Keratinocyte (primary cell): ENCODE measurements at regions not wholly inside any gene's neighbourhood (a gene's known extent, or its start where the extent isn't known, plus 50 kb on each side); places are given as distances from the start of the nearest gene placed in this dataset.

Source experiments
- DNase-seq: peaks from one replicate; pipeline ENCODE4 v3.0.0-alpha.2; 2011; ENCODE audit warnings: low read depth, missing footprints, low spot score
- FAIRE-seq: peaks from 2 replicates; lab custom pipeline; 2011; peaks lifted over from hg19 to GRCh38; lab: Jason Lieb, UNC
- H2AFZ ChIP-seq: 2 replicates; pipeline ENCODE4 v1.6.0; 2012; ENCODE audit warnings: low read length, control low read depth, inconsistent platforms; ENCODE audit not compliant: control insufficient read depth
- H3K27ac ChIP-seq: 2 replicates; pipeline ENCODE4 v1.5.1; 2011; ENCODE audit warnings: low read length; ENCODE audit not compliant: control insufficient read depth, insufficient read depth
- H3K27me3 ChIP-seq: 3 replicates; pipeline ENCODE4 v1.6.0; 2011; ENCODE audit warnings: low read length; ENCODE audit not compliant: control insufficient read depth, insufficient read depth; ENCODE audit errors: extremely low read depth
- H3K36me3 ChIP-seq, 2 experiments: 2 replicates in 1 of 2; 3 replicates in 1 of 2; pipeline ENCODE4 v1.5.1; 2011; ENCODE audit warnings: low read length in 2 of 2, mild to moderate bottlenecking in 1 of 2; ENCODE audit not compliant: control insufficient read depth in 2 of 2, insufficient read depth in 2 of 2; ENCODE audit errors: extremely low read depth in 1 of 2
- H3K4me1 ChIP-seq: 3 replicates; pipeline ENCODE4 v1.5.1; 2011; ENCODE audit warnings: low read length; ENCODE audit not compliant: control insufficient read depth, insufficient read depth; ENCODE audit errors: extremely low read depth
- H3K4me2 ChIP-seq: 3 replicates; pipeline ENCODE4 v1.6.0; 2011; ENCODE audit warnings: low read depth, low read length; ENCODE audit not compliant: control insufficient read depth, insufficient read depth; ENCODE audit errors: extremely low read depth
- H3K4me3 ChIP-seq, 3 experiments: fragments of 200-600 bp in 1 of 3; sonication (generic) in 1 of 3; 2 replicates in 2 of 3; 3 replicates in 1 of 3; pipeline ENCODE4 v1.5.1; 2011 to 2016; ENCODE audit warnings: low read length in 3 of 3, mild to moderate bottlenecking in 3 of 3, control low read depth in 2 of 3, inconsistent platforms in 1 of 3, low read depth in 1 of 3, mixed read lengths in 1 of 3, mixed run types in 1 of 3, moderate library complexity in 1 of 3; ENCODE audit not compliant: control insufficient read depth in 2 of 3, insufficient read depth in 2 of 3; ENCODE audit errors: extremely low read depth in 1 of 3
- H3K79me2 ChIP-seq: 2 replicates; pipeline ENCODE4 v1.6.0; 2012; ENCODE audit warnings: low read length; ENCODE audit not compliant: control insufficient read depth, insufficient read depth
- H3K9ac ChIP-seq: 3 replicates; pipeline ENCODE4 v1.6.0; 2011; ENCODE audit warnings: low read length; ENCODE audit not compliant: control insufficient read depth, insufficient read depth; ENCODE audit errors: extremely low read depth
- H3K9me1 ChIP-seq: 3 replicates; pipeline ENCODE4 v1.6.0; 2011; ENCODE audit warnings: low read length; ENCODE audit not compliant: control insufficient read depth, insufficient read depth; ENCODE audit errors: extremely low read depth
- H3K9me3 ChIP-seq: 2 replicates; pipeline ENCODE4 v1.5.1; 2012; ENCODE audit warnings: low read depth, low read length; ENCODE audit not compliant: control insufficient read depth
- H4K20me1 ChIP-seq: 3 replicates; pipeline ENCODE4 v1.6.0; 2011; ENCODE audit warnings: low read length; ENCODE audit not compliant: control insufficient read depth, insufficient read depth; ENCODE audit errors: extremely low read depth
- EZH2 ChIP-seq: IDR thresholded peaks from one replicate; pipeline ENCODE4 v1.6.1; 2012; ENCODE audit warnings: inconsistent platforms, mild to moderate bottlenecking, low read length, moderate library complexity
- dilution Hi-C: fragments of 300-500 bp; cut with MboI; formaldehyde crosslinking; loops from one replicate; pipeline ENCODE4 v1.7.0; 2020; ENCODE audit warnings: low sequenced_read_pairs; ENCODE audit not compliant: extremely low pct_ligation_motif_present
- TF ChIP-seq, protein P1 (sequence below), 3 experiments: IDR thresholded peaks in 1 of 3; conservative IDR thresholded peaks in 1 of 3; optimal IDR thresholded peaks in 1 of 3; 2 replicates in 2 of 3; 3 replicates in 1 of 3; pipeline versions ENCODE3 to v1.5.1; 2011; ENCODE audit warnings: low read length in 3 of 3, mild to moderate bottlenecking in 3 of 3, moderate library complexity in 2 of 3, control low read depth in 1 of 3, inconsistent platforms in 1 of 3; ENCODE audit not compliant: insufficient read depth in 2 of 3; ENCODE audit errors: extremely low read depth in 1 of 3

GRCh38 chr6:115668211-115668610 lies 392.5 kb downstream of the FRK start:
- no peak for TF ChIP-seq EZH2
- TF ChIP-seq, protein P1, sequence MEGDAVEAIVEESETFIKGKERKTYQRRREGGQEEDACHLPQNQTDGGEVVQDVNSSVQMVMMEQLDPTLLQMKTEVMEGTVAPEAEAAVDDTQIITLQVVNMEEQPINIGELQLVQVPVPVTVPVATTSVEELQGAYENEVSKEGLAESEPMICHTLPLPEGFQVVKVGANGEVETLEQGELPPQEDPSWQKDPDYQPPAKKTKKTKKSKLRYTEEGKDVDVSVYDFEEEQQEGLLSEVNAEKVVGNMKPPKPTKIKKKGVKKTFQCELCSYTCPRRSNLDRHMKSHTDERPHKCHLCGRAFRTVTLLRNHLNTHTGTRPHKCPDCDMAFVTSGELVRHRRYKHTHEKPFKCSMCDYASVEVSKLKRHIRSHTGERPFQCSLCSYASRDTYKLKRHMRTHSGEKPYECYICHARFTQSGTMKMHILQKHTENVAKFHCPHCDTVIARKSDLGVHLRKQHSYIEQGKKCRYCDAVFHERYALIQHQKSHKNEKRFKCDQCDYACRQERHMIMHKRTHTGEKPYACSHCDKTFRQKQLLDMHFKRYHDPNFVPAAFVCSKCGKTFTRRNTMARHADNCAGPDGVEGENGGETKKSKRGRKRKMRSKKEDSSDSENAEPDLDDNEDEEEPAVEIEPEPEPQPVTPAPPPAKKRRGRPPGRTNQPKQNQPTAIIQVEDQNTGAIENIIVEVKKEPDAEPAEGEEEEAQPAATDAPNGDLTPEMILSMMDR (optimal IDR thresholded peaks at IDR 0.05 in 1 of 3, IDR thresholded peaks at IDR 0.05 in 1 of 3, conservative IDR thresholded peaks at IDR 0.05 in 1 of 3; ENCODE audit: extremely low read depth in 1 of 3, insufficient read depth in 2 of 3, low read length in 3 of 3): no peak
- Histone ChIP-seq H3K4me1 (no peaks in the 10 kb centered on the region), H3K4me2 (no peak overlapping the region), H3K27me3 (no peaks in the 10 kb centered on the region), H4K20me1 (no peaks in the 10 kb centered on the region), H3K36me3 (no peaks in the 10 kb centered on the region), H3K9ac (no peak overlapping the region), H3K9me1 (no peaks in the 10 kb centered on the region), H3K4me3 (no peak overlapping the region), H3K9me3 (no peaks in the 10 kb centered on the region), H3K27ac (no peak overlapping the region), H3K79me2 (no peaks in the 10 kb centered on the region), H2AFZ (no peak overlapping the region)
- DNase-seq (no peak), FAIRE-seq (no peak)
- dilution Hi-C loops: no loop called here

DNA sequence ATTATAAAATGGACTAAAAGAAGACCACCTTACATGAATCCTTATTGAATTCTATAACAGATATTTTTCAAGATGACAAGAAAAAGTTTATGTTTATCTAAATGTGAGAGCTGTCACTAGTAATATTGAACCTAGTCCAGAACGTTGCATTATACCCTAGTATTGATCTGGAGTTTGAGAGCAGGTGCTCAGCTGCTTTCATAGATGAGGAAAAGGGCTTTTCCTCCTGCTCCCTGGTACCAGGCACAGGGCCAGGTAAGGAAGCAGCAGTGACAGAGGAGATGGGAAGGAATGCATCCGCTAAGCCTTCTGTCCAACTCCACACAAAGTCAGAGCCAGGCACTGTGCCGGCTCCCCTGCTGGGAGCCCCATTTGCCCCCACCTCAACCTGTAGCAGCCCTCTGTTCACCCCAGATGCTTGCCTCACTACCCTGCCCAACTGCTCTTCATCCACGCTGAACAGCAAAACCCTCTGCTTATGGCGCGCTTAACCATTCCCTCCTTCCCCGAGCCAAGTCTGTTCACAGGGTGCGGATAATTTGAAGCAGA lies 393.1 kb downstream of the FRK start:
- H3K27ac ChIP-seq: no peak overlapping the region
- FAIRE-seq (no peak), DNase-seq (no peak)
- no peak overlapping the region for H3K4me3 ChIP-seq
- H4K20me1 ChIP-seq: no peaks in the 10 kb centered on the region
- H3K4me2 ChIP-seq: no peak overlapping the region
- H3K9ac ChIP-seq: no peak overlapping the region
- no peaks in the 10 kb centered on the region for H3K4me1 ChIP-seq
- H3K9me1 ChIP-seq: no peaks in the 10 kb centered on the region
- H3K27me3 ChIP-seq: no peaks in the 10 kb centered on the region
- H3K36me3 ChIP-seq: no peaks in the 10 kb centered on the region
- H2AFZ ChIP-seq: no peak overlapping the region
- TF ChIP-seq, protein P1 (optimal IDR thresholded peaks at IDR 0.05 in 1 of 3, IDR thresholded peaks at IDR 0.05 in 1 of 3, conservative IDR thresholded peaks at IDR 0.05 in 1 of 3; ENCODE audit: extremely low read depth in 1 of 3, insufficient read depth in 2 of 3, low read length in 3 of 3): no peak
- TF ChIP-seq EZH2: no peak
- dilution Hi-C loops: no loop called here
- H3K79me2 ChIP-seq: no peaks in the 10 kb centered on the region
- no peaks in the 10 kb centered on the region for H3K9me3 ChIP-seq
